Psoas muscle (tissue), 7 donors: ENCODE measurements at regions not wholly inside any gene's neighbourhood (a gene's known extent, or its start where the extent isn't known, plus 50 kb on each side); places are given as distances from the start of the nearest gene placed in this dataset.
"Not testable (repeated sequence)": the region's sequence is repeated elsewhere in the genome, so short reads cannot be mapped to it uniquely, and the experiment has no call there.

Experiments used
- ATAC-seq, 4 donors: fragments of 200-7000 bp; cut with Tn5 transposase; one replicate each; pipeline ENCODE4 v1.9.1; 2020; ENCODE audit warnings: moderate library complexity in 3 of 4, mild to moderate bottlenecking in 2 of 4
- DNase-seq, 2 donors: peaks; one replicate each; pipeline ENCODE4 v3.0.0-alpha.2; 2020
- H3K27ac ChIP-seq: fragments of 200-600 bp; one replicate; pipeline ENCODE4 v1.8.0; 2022
- H3K27me3 ChIP-seq, 3 donors: fragments of 200-600 bp in 1 of 3; one replicate each; pipeline versions ENCODE4 v1.6.1 to v1.8.0; 2013 to 2022; ENCODE audit warnings: low read length in 2 of 3, mild to moderate bottlenecking in 2 of 3, moderate library complexity in 1 of 3; ENCODE audit not compliant: insufficient read depth in 3 of 3
- H3K36me3 ChIP-seq, 2 donors: fragments of 200-600 bp in 1 of 2; one replicate each; pipeline versions ENCODE4 v1.6.1 to v1.8.0; 2013 to 2022; ENCODE audit warnings: low read depth in 1 of 2, mild to moderate bottlenecking in 1 of 2, moderate library complexity in 1 of 2; ENCODE audit not compliant: insufficient read depth in 1 of 2
- H3K4me1 ChIP-seq: fragments of 200-600 bp; one replicate; pipeline ENCODE4 v1.8.0; 2022
- H3K4me3 ChIP-seq: fragments of 200-600 bp; one replicate; pipeline ENCODE4 v1.8.0; 2022; ENCODE audit warnings: mild to moderate bottlenecking
- H3K9me3 ChIP-seq: fragments of 200-600 bp; one replicate; pipeline ENCODE4 v1.8.0; 2022
- CTCF ChIP-seq: fragments of 200-600 bp; IDR thresholded peaks from one replicate; pipeline ENCODE4 v1.8.0; 2022; ENCODE audit warnings: antibody characterized with exemption
- WGBS, 3 donors: extraction: QIAGEN DNeasy Blood & Tissue Kit; methylation state at CpG; one replicate each; pipeline versions ENCODE4 v1.1.6 to v1.1.7; 2013; 5-methylcytosine and 5-hydroxymethylcytosine counted together
- intact Hi-C, 2 donors: fragments of 100-400 bp; cut with DNase I; formaldehyde crosslinking; loops; one replicate each; pipeline versions ENCODE4 v1.11.0 to v1.14.2; 2022
- donor health status: healthy with polysubstance abuse.
- donor health status: DM: no; HTN: no; CAD: no; lungs with moderate emphysema.
- donor health status: Bipolar disorder and iron deficiency.
- donor health status: healthy.
- donor health status: DM: yes; HTN: yes; CAD: no.
- donor health status: DM: no; HTN: no; CAD: no.
- donor health status: DM: yes; HTN: yes; CAD: no.

GRCh38 chr5:5881294-5881693, 458.8 kb downstream of the ICE1 start:
- peaks cover 0 to 3% (median 0%) of the 10 kb centered on the region in 3 donors for H3K27me3 ChIP-seq
- ATAC-seq (peak in 1 of 4 donors; percentile 39), DNase-seq (no peak)
- no peaks in the 10 kb centered on the region for H3K4me1 ChIP-seq
- H3K36me3 ChIP-seq, result no peaks in the 10 kb centered on the region
- peak; percentile 13 for TF ChIP-seq CTCF
- no peak overlapping the region for H3K27ac ChIP-seq
- intact Hi-C loops, result loop anchor here (5.0 to 10.0 kb wide), 4 partner anchors 384 to 694 kb away; partner anchors contain the start of gene UBE2QL1 (in 1 of the 2)
- 40 to 56% (median 51%) methylated on average over 5 of the region's 5 CpGs for WGBS, 3 donors
- H3K9me3 ChIP-seq, result no peaks in the 10 kb centered on the region
- H3K4me3 ChIP-seq, result no peak overlapping the region

GRCh38 chr5:5880077-5880763, 457.7 kb downstream of the ICE1 start:
- Histone ChIP-seq H3K4me3 (no peak overlapping the region), H3K27ac (no peak overlapping the region), H3K36me3 (no peaks in the 10 kb centered on the region), H3K27me3 (peaks cover 0 to 3% (median 0%) of the 10 kb centered on the region in 3 donors), H3K4me1 (no peaks in the 10 kb centered on the region), H3K9me3 (no peaks in the 10 kb centered on the region)
- intact Hi-C loops, result loop anchor here (5.0 to 10.0 kb wide), 4 partner anchors 383 to 695 kb away; partner anchors contain the start of gene UBE2QL1 (in 1 of the 2)
- no peak for TF ChIP-seq CTCF
- ATAC-seq (no peak), DNase-seq (no peak)
- WGBS, 3 donors, result 92 to 94% (median 92%) methylated on average over 9 of the region's 9 CpGs

- H3K36me3 ChIP-seq, result no peaks in the 10 kb centered on the region
- 82 to 90% (median 87%) methylated on average over 4 of the region's 4 CpGs for WGBS, 3 donors
Observed at GRCh38 chr5:5857396-5857795, 434.9 kb downstream of the ICE1 start.

GRCh38 chr5:5854087-5854486, 431.6 kb downstream of the ICE1 start:
- Histone ChIP-seq H3K36me3 (no peaks in the 10 kb centered on the region), H3K4me1 (no peaks in the 10 kb centered on the region), H3K27me3 (no peaks in the 10 kb centered on the region), H3K4me3 (no peak overlapping the region), H3K9me3 (no peaks in the 10 kb centered on the region), H3K27ac (no peak overlapping the region)
- no peak for TF ChIP-seq CTCF
- intact Hi-C loops, result no loop called here
- WGBS, 3 donors, result 47 to 53% (median 47%) methylated on average over 2 of the region's 2 CpGs
- ATAC-seq (no peak), DNase-seq (no peak)

More at GRCh38 chr5:5857396-5857795, 434.9 kb downstream of the ICE1 start:
- ATAC-seq, result no peak
- H3K27me3 ChIP-seq, result no peaks in the 10 kb centered on the region
- intact Hi-C loops, result no loop called here
- H3K4me1 ChIP-seq, result no peaks in the 10 kb centered on the region
- TF ChIP-seq CTCF, result no peak
- H3K4me3 ChIP-seq, result no peak overlapping the region
- DNase-seq, result no peak
- no peaks in the 10 kb centered on the region for H3K9me3 ChIP-seq
- no peak overlapping the region for H3K27ac ChIP-seq

GRCh38 chr5:5838493-5838892, 416.0 kb downstream of the ICE1 start:
- Histone ChIP-seq H3K9me3 (no peaks in the 10 kb centered on the region), H3K4me1 (no peaks in the 10 kb centered on the region), H3K27me3 (no peaks in the 10 kb centered on the region), H3K36me3 (no peaks in the 10 kb centered on the region), H3K4me3 (no peak overlapping the region), H3K27ac (no peak overlapping the region)
- ATAC-seq (no peak), DNase-seq (no peak)
- no peak for TF ChIP-seq CTCF
- intact Hi-C loops, result no loop called here
- WGBS, 3 donors, result 68 to 76% (median 75%) methylated on average over 12 of the region's 12 CpGs

GRCh38 chr5:5831622-5832021, 409.1 kb downstream of the ICE1 start:
- H3K27ac ChIP-seq, ATAC-seq, H3K4me3 ChIP-seq, H3K27me3 ChIP-seq, H3K36me3 ChIP-seq, intact Hi-C loops, H3K9me3 ChIP-seq, DNase-seq, H3K4me1 ChIP-seq: not testable (repeated sequence)
- 66 to 76% (median 72%) methylated on average over 6 of the region's 6 CpGs for WGBS, 3 donors
